Liver (tissue), 7 donors: ENCODE measurements at regions not wholly inside any gene's neighbourhood (a gene's known extent, or its start where the extent isn't known, plus 50 kb on each side); places are given as distances from the start of the nearest gene placed in this dataset.
"Not testable (repeated sequence)": the region's sequence is repeated elsewhere in the genome, so short reads cannot be mapped to it uniquely, and the experiment has no call there.

Source experiments
- DNase-seq: peaks from one replicate; pipeline ENCODE4 v3.0.0-alpha.2; 2017; ENCODE audit warnings: low spot score
- H3K27ac ChIP-seq, 2 donors: one replicate each; pipeline ENCODE4 v1.7.0; 2013; ENCODE audit warnings: inconsistent platforms in 2 of 2, low read length in 2 of 2, control low read depth in 1 of 2, low read depth in 1 of 2, mild to moderate bottlenecking in 1 of 2
- H3K27me3 ChIP-seq, 4 donors: one replicate each; pipeline versions ENCODE4 v1.6.1 to v1.7.0; 2013; ENCODE audit warnings: low read length in 3 of 4, inconsistent platforms in 1 of 4, mild to moderate bottlenecking in 1 of 4, moderate library complexity in 1 of 4; ENCODE audit not compliant: control insufficient read depth in 4 of 4, insufficient read depth in 4 of 4
- H3K36me3 ChIP-seq, 4 donors: one replicate each; pipeline versions ENCODE4 v1.6.1 to v1.7.0; 2013; ENCODE audit warnings: low read length in 3 of 4, mild to moderate bottlenecking in 3 of 4, low read depth in 1 of 4, moderate library complexity in 1 of 4; ENCODE audit not compliant: control insufficient read depth in 4 of 4, insufficient read depth in 3 of 4
- H3K4me1 ChIP-seq, 4 donors: one replicate each; pipeline versions ENCODE4 v1.6.1 to v1.7.0; 2013; ENCODE audit warnings: low read length in 3 of 4, mild to moderate bottlenecking in 3 of 4, moderate library complexity in 1 of 4; ENCODE audit not compliant: control insufficient read depth in 4 of 4, insufficient read depth in 4 of 4
- H3K4me3 ChIP-seq, 3 donors: one replicate each; pipeline versions ENCODE4 v1.6.1 to v1.7.0; 2013; ENCODE audit warnings: low read length in 3 of 3, control low read depth in 1 of 3, low read depth in 1 of 3, mild to moderate bottlenecking in 1 of 3
- H3K9ac ChIP-seq, 2 donors: one replicate each; pipeline ENCODE4 v1.7.0; 2013; ENCODE audit warnings: low read length in 2 of 2, mild to moderate bottlenecking in 2 of 2, moderate library complexity in 2 of 2, control low read depth in 1 of 2, low read depth in 1 of 2
- H3K9me3 ChIP-seq, 4 donors: one replicate each; pipeline versions ENCODE4 v1.6.1 to v1.7.0; 2013; ENCODE audit warnings: low read length in 3 of 4; ENCODE audit not compliant: control insufficient read depth in 4 of 4
- ATF3 ChIP-seq: IDR thresholded peaks from 2 replicates; pipeline ENCODE4 v1.6.1; 2016; ENCODE audit warnings: antibody characterized with exemption
- FOXA2 ChIP-seq: IDR thresholded peaks from 2 replicates; pipeline ENCODE4 v1.6.1; 2016; ENCODE audit warnings: antibody characterized with exemption
- GABPA ChIP-seq, 2 donors: IDR thresholded peaks in 1 of 2; conservative IDR thresholded peaks in 1 of 2; 2 replicates each; pipeline ENCODE4 v1.6.1; 2016; ENCODE audit warnings: antibody characterized with exemption in 2 of 2, mild to moderate bottlenecking in 1 of 2, moderate library complexity in 1 of 2
- HNF4G ChIP-seq: IDR thresholded peaks from 2 replicates; pipeline ENCODE4 v1.6.1; 2016; ENCODE audit warnings: antibody characterized with exemption
- JUND ChIP-seq, 2 donors: IDR thresholded peaks; 2 replicates each; pipeline ENCODE4 v1.6.1; 2016; ENCODE audit warnings: antibody characterized with exemption in 2 of 2
- NR2F2 ChIP-seq: IDR thresholded peaks from 2 replicates; pipeline ENCODE4 v1.6.1; 2016; ENCODE audit warnings: antibody characterized with exemption
- SP1 ChIP-seq: IDR thresholded peaks from 2 replicates; pipeline ENCODE4 v1.6.1; 2018; ENCODE audit warnings: antibody characterized with exemption, mild to moderate bottlenecking
- YY1 ChIP-seq: IDR thresholded peaks from 2 replicates; pipeline ENCODE4 v1.6.1; 2016; ENCODE audit warnings: antibody characterized with exemption, mild to moderate bottlenecking
- WGBS: extraction: QIAGEN DNeasy Blood & Tissue Kit; methylation state at CpG from one replicate; pipeline ENCODE4 v1.1.7; 2013; 5-methylcytosine and 5-hydroxymethylcytosine counted together
- TF ChIP-seq, protein P1 (sequence below): IDR thresholded peaks from 2 replicates; pipeline ENCODE4 v1.6.1; 2016; ENCODE audit warnings: antibody characterized with exemption, mild to moderate bottlenecking
- TF ChIP-seq, protein P2 (sequence below): IDR thresholded peaks from 2 replicates; pipeline ENCODE4 v1.6.1; 2016; ENCODE audit warnings: antibody characterized with exemption
- TF ChIP-seq, protein P3 (sequence below): IDR thresholded peaks from 2 replicates; pipeline ENCODE4 v1.6.1; 2016; ENCODE audit warnings: antibody characterized with exemption
- donor health status: healthy.
- donor health status: healthy.
- donor health status: healthy.
- donor health status: healthy.

GRCh38 chr22:48717076-48717810 lies 1110.4 kb downstream of the BRD1 start:
- DNase-seq, result no peak
- H3K4me3 ChIP-seq, result no peak overlapping the region
- no peaks in the 10 kb centered on the region for H3K27me3 ChIP-seq
- TF ChIP-seq YY1 (no peak), HNF4G (no peak), NR2F2 (no peak), FOXA2 (no peak), GABPA (IDR thresholded peaks at IDR 0.05 in 1 of 2, conservative IDR thresholded peaks at IDR 0.05 in 1 of 2) (no peak)
- TF ChIP-seq, protein P1, sequence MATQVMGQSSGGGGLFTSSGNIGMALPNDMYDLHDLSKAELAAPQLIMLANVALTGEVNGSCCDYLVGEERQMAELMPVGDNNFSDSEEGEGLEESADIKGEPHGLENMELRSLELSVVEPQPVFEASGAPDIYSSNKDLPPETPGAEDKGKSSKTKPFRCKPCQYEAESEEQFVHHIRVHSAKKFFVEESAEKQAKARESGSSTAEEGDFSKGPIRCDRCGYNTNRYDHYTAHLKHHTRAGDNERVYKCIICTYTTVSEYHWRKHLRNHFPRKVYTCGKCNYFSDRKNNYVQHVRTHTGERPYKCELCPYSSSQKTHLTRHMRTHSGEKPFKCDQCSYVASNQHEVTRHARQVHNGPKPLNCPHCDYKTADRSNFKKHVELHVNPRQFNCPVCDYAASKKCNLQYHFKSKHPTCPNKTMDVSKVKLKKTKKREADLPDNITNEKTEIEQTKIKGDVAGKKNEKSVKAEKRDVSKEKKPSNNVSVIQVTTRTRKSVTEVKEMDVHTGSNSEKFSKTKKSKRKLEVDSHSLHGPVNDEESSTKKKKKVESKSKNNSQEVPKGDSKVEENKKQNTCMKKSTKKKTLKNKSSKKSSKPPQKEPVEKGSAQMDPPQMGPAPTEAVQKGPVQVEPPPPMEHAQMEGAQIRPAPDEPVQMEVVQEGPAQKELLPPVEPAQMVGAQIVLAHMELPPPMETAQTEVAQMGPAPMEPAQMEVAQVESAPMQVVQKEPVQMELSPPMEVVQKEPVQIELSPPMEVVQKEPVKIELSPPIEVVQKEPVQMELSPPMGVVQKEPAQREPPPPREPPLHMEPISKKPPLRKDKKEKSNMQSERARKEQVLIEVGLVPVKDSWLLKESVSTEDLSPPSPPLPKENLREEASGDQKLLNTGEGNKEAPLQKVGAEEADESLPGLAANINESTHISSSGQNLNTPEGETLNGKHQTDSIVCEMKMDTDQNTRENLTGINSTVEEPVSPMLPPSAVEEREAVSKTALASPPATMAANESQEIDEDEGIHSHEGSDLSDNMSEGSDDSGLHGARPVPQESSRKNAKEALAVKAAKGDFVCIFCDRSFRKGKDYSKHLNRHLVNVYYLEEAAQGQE, result no peak
- TF ChIP-seq, protein P2, sequence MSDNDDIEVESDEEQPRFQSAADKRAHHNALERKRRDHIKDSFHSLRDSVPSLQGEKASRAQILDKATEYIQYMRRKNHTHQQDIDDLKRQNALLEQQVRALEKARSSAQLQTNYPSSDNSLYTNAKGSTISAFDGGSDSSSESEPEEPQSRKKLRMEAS, result no peak
- H3K9ac ChIP-seq, result no peak overlapping the region
- no peak overlapping the region for H3K27ac ChIP-seq
- WGBS, result 82% methylated on average over 24 of the region's 24 CpGs
- H3K4me1 ChIP-seq, result no peaks in the 10 kb centered on the region
- no peaks in the 10 kb centered on the region for H3K9me3 ChIP-seq
- no peaks in the 10 kb centered on the region for H3K36me3 ChIP-seq

GRCh38 chr22:48716154-48716553 lies 1111.5 kb downstream of the BRD1 start:
- not testable (repeated sequence) for H3K27me3 ChIP-seq, H3K9ac ChIP-seq, H3K27ac ChIP-seq, H3K4me1 ChIP-seq, H3K4me3 ChIP-seq, H3K36me3 ChIP-seq, H3K9me3 ChIP-seq, DNase-seq
- 83% methylated on average over 3 of the region's 3 CpGs for WGBS

DNA sequence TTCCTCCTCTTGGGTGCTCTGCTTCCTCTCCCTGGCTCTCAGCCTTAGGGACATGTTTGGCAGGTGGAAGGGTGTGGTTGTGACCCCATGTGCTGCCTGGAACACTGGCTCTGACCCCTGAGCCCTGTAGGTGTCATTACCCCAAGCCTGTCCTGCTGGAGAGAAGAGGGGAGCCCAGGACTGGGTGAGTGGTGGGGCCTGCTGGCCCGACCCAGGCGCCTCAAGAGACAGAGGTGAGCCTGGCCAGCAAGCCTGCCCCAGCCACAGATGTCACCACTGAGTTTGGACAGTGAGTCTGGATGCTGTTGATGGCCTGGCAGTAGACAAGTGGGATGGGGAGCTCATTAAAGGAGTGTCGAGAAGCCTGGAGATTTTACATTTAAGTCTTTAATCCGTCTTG lies 1112.2 kb downstream of the BRD1 start:
- no peak for DNase-seq
- Histone ChIP-seq H3K4me3 (no peak overlapping the region), H3K27ac (no peak overlapping the region), H3K9ac (no peak overlapping the region), H3K9me3 (no peaks in the 10 kb centered on the region), H3K27me3 (no peaks in the 10 kb centered on the region), H3K4me1 (no peaks in the 10 kb centered on the region), H3K36me3 (no peaks in the 10 kb centered on the region)
- TF ChIP-seq JUND (IDR thresholded peaks at IDR 0.05), result no peak
- no peak for TF ChIP-seq GABPA (IDR thresholded peaks at IDR 0.05 in 1 of 2, conservative IDR thresholded peaks at IDR 0.05 in 1 of 2)
- TF ChIP-seq, protein P3, sequence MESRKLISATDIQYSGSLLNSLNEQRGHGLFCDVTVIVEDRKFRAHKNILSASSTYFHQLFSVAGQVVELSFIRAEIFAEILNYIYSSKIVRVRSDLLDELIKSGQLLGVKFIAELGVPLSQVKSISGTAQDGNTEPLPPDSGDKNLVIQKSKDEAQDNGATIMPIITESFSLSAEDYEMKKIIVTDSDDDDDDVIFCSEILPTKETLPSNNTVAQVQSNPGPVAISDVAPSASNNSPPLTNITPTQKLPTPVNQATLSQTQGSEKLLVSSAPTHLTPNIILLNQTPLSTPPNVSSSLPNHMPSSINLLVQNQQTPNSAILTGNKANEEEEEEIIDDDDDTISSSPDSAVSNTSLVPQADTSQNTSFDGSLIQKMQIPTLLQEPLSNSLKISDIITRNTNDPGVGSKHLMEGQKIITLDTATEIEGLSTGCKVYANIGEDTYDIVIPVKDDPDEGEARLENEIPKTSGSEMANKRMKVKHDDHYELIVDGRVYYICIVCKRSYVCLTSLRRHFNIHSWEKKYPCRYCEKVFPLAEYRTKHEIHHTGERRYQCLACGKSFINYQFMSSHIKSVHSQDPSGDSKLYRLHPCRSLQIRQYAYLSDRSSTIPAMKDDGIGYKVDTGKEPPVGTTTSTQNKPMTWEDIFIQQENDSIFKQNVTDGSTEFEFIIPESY, result no peak
- TF ChIP-seq YY1, result no peak
- no peak for TF ChIP-seq SP1
- no peak for TF ChIP-seq ATF3
- no peak for TF ChIP-seq HNF4G
- 87% methylated on average over 4 of the region's 4 CpGs for WGBS
